H9 (cell line): ENCODE measurements at regions not wholly inside any gene's neighbourhood (a gene's known extent, or its start where the extent isn't known, plus 50 kb on each side); places are given as distances from the start of the nearest gene placed in this dataset.

ENCODE experiments used
- DNase-seq: peaks from one replicate; pipeline ENCODE4 v3.0.0-alpha.2; 2017
- H2AFZ ChIP-seq: one replicate; pipeline ENCODE4 v1.6.1; 2013; ENCODE audit warnings: mild to moderate bottlenecking, low read length, control low read depth, moderate library complexity
- H2AK5ac ChIP-seq: 2 replicates; pipeline ENCODE4 v1.6.1; 2013; ENCODE audit warnings: low read length, control low read depth, mixed read lengths; ENCODE audit not compliant: insufficient read length
- H2BK120ac ChIP-seq: one replicate; pipeline ENCODE4 v1.6.1; 2013; ENCODE audit warnings: low read depth, mild to moderate bottlenecking, low read length, control low read depth, inconsistent platforms; ENCODE audit not compliant: poor library complexity, severe bottlenecking
- H2BK12ac ChIP-seq: 2 replicates; pipeline ENCODE4 v1.6.1; 2013; ENCODE audit warnings: low read length, control low read depth, mixed read lengths, low read depth; ENCODE audit not compliant: insufficient read length
- H2BK15ac ChIP-seq: 2 replicates; pipeline ENCODE4 v1.6.1; 2013; ENCODE audit warnings: low read depth, low read length, control low read depth
- H2BK20ac ChIP-seq: one replicate; pipeline ENCODE4 v1.6.1; 2013; ENCODE audit warnings: low read depth, mild to moderate bottlenecking, low read length, control low read depth, inconsistent platforms; ENCODE audit not compliant: poor library complexity, severe bottlenecking
- H2BK5ac ChIP-seq: 2 replicates; pipeline ENCODE4 v1.6.1; 2013; ENCODE audit warnings: low read length, control low read depth, mixed read lengths; ENCODE audit not compliant: insufficient read length
- H3K14ac ChIP-seq: 2 replicates; pipeline ENCODE4 v1.6.1; 2013; ENCODE audit warnings: low read length, control low read depth; ENCODE audit not compliant: insufficient read depth
- H3K18ac ChIP-seq: 2 replicates; pipeline ENCODE4 v1.6.1; 2013; ENCODE audit warnings: low read depth, mild to moderate bottlenecking, mixed read lengths, low read length, control low read depth; ENCODE audit not compliant: insufficient read length
- H3K23ac ChIP-seq: 2 replicates; pipeline ENCODE4 v1.6.1; 2013; ENCODE audit warnings: low read length, control low read depth, mixed read lengths, low read depth; ENCODE audit not compliant: insufficient read length
- H3K23me2 ChIP-seq: 2 replicates; pipeline ENCODE4 v1.6.1; 2013; ENCODE audit warnings: low read depth, mild to moderate bottlenecking, mixed read lengths, low read length, control low read depth; ENCODE audit not compliant: insufficient read length, poor library complexity, severe bottlenecking
- H3K27ac ChIP-seq: 2 replicates; pipeline ENCODE4 v1.5.1; 2013; ENCODE audit warnings: low read length, control low read depth, mixed read lengths, low read depth; ENCODE audit not compliant: insufficient read length
- H3K27me3 ChIP-seq: 2 replicates; pipeline ENCODE4 v1.6.1; 2013; ENCODE audit warnings: low read length, control low read depth, inconsistent platforms; ENCODE audit not compliant: insufficient read depth
- H3K4ac ChIP-seq: 2 replicates; pipeline ENCODE4 v1.6.1; 2013; ENCODE audit warnings: low read depth, mild to moderate bottlenecking, control low read depth, inconsistent platforms, low read length, moderate library complexity
- H3K4me1 ChIP-seq: 2 replicates; pipeline ENCODE4 v1.6.1; 2013; ENCODE audit warnings: low read length, control low read depth, inconsistent platforms; ENCODE audit not compliant: insufficient read depth
- H3K4me2 ChIP-seq: 2 replicates; pipeline ENCODE4 v1.6.1; 2013; ENCODE audit warnings: low read length, control low read depth, mixed read lengths; ENCODE audit not compliant: insufficient read length, insufficient read depth
- H3K56ac ChIP-seq: 2 replicates; pipeline ENCODE4 v1.6.1; 2013; ENCODE audit warnings: low read depth, mild to moderate bottlenecking, mixed read lengths, low read length, control low read depth; ENCODE audit not compliant: insufficient read length
- H3K79me1 ChIP-seq: 2 replicates; pipeline ENCODE4 v1.6.1; 2013; ENCODE audit warnings: low read depth, mild to moderate bottlenecking, moderate library complexity, low read length, control low read depth, inconsistent platforms; ENCODE audit not compliant: insufficient read depth, poor library complexity, severe bottlenecking
- H3K79me2 ChIP-seq: 2 replicates; pipeline ENCODE4 v1.6.1; 2013; ENCODE audit warnings: low read length, control low read depth, inconsistent platforms; ENCODE audit not compliant: insufficient read depth
- H3K9ac ChIP-seq: 2 replicates; pipeline ENCODE4 v1.6.1; 2013; ENCODE audit warnings: low read length, control low read depth, mixed read lengths; ENCODE audit not compliant: insufficient read length; ENCODE audit errors: extremely low read depth
- H3K9me3 ChIP-seq: one replicate; pipeline ENCODE4 v1.6.1; 2013; ENCODE audit warnings: low read depth, low read length, inconsistent platforms; ENCODE audit not compliant: control insufficient read depth
- H3T11ph ChIP-seq: one replicate; pipeline ENCODE4 v1.6.1; 2013; ENCODE audit warnings: mild to moderate bottlenecking, low read length, control low read depth, inconsistent platforms
- H4K20me1 ChIP-seq: one replicate; pipeline ENCODE4 v1.6.1; 2013; ENCODE audit not compliant: control insufficient read depth, insufficient read length, insufficient read depth
- H4K5ac ChIP-seq: 2 replicates; pipeline ENCODE4 v1.6.1; 2013; ENCODE audit warnings: low read depth, mild to moderate bottlenecking, mixed read lengths, low read length, control low read depth; ENCODE audit not compliant: insufficient read length
- H4K8ac ChIP-seq: replicated peaks from 2 replicates; pipeline ENCODE4 v1.6.1; 2013; ENCODE audit warnings: low read length, control low read depth, mixed read lengths, low read depth; ENCODE audit not compliant: insufficient read length
- H4K91ac ChIP-seq: 2 replicates; pipeline ENCODE4 v1.6.1; 2013; ENCODE audit warnings: low read depth, mild to moderate bottlenecking, moderate library complexity, mixed read lengths, low read length, control low read depth; ENCODE audit not compliant: insufficient read length
- H3K27ac Mint-ChIP-seq, 3 experiments: 2 replicates in 2 of 3; 3 replicates in 1 of 3; pipeline ENCODE4 v1.8.0; 2020 to 2021; ENCODE audit warnings: mixed read lengths in 3 of 3, mild to moderate bottlenecking in 1 of 3, moderate library complexity in 1 of 3
- H3K27me3 Mint-ChIP-seq: 2 replicates; pipeline ENCODE4 v1.8.0; 2021; ENCODE audit warnings: low read depth, mild to moderate bottlenecking, moderate library complexity, mixed read lengths
- H3K36me3 Mint-ChIP-seq, 3 experiments: 2 replicates in 2 of 3; 3 replicates in 1 of 3; pipeline ENCODE4 v1.8.0; 2020 to 2021; ENCODE audit warnings: low read depth in 3 of 3, mixed read lengths in 3 of 3; ENCODE audit not compliant: insufficient read depth in 1 of 3
- H3K4me1 Mint-ChIP-seq, 2 experiments: 2 replicates each; pipeline ENCODE4 v1.8.0; 2020; ENCODE audit warnings: mixed read lengths in 2 of 2
- H3K4me3 Mint-ChIP-seq, 2 experiments: 2 replicates in 1 of 2; 3 replicates in 1 of 2; pipeline ENCODE4 v1.8.0; 2020 to 2021; ENCODE audit warnings: mild to moderate bottlenecking in 2 of 2, mixed read lengths in 2 of 2, moderate library complexity in 1 of 2
- H3K9me3 Mint-ChIP-seq, 2 experiments: 2 replicates in 1 of 2; 3 replicates in 1 of 2; pipeline ENCODE4 v1.8.0; 2020; ENCODE audit warnings: mild to moderate bottlenecking in 2 of 2, mixed read lengths in 2 of 2, moderate library complexity in 1 of 2
- CTCF ChIP-seq: fragments of 200-600 bp; sonication (generic); conservative IDR thresholded peaks from 3 replicates; pipeline ENCODE4 v1.8.0; 2021; ENCODE audit warnings: antibody characterized with exemption, mild to moderate bottlenecking
- whole genome bisulfite sequencing: extraction: QIAGEN DNeasy Blood & Tissue Kit; methylation state at CpG from one replicate; pipeline ENCODE4 v1.1.7; 2013; ENCODE audit warnings: missing lambda C conversion rate, low lambda C conversion rate, mixed read lengths; ENCODE audit not compliant: insufficient read length; ENCODE audit errors: extremely low coverage; 5-methylcytosine and 5-hydroxymethylcytosine counted together

GRCh38 chr7:138176060-138176459 lies 99.8 kb downstream of the AKR1D1 start:
- no peak overlapping the region for H3K4ac ChIP-seq
- H3K9ac ChIP-seq, result no peak overlapping the region
- no peak overlapping the region for H3T11ph ChIP-seq
- Mint-ChIP-seq H3K27ac (no peak overlapping the region), H3K9me3 (peaks cover 26% of the 10 kb centered on the region in 2 experiments), H3K27me3 (no peaks in the 10 kb centered on the region), H3K36me3 (peaks cover 14 to 32% (median 15%) of the 10 kb centered on the region in 3 experiments), H3K4me3 (no peak overlapping the region), H3K4me1 (peaks cover 4 to 5% of the 10 kb centered on the region in 2 experiments)
- no peaks in the 10 kb centered on the region for H3K79me1 ChIP-seq
- no peak overlapping the region for H2BK5ac ChIP-seq
- H3K4me1 ChIP-seq, result peaks cover 3% of the 10 kb centered on the region; the same call in 1 of the 2 replicates
- no peak for DNase-seq
- TF ChIP-seq CTCF, result no peak
- no peak overlapping the region for H3K18ac ChIP-seq
- no peak overlapping the region for H2AK5ac ChIP-seq
- H2BK15ac ChIP-seq, result no peak overlapping the region
- H3K4me2 ChIP-seq, result no peak overlapping the region
- H3K27ac ChIP-seq, result no peak overlapping the region
- no peaks in the 10 kb centered on the region for H3K9me3 ChIP-seq
- no peak overlapping the region for H3K56ac ChIP-seq
- H3K23me2 ChIP-seq, result no peaks in the 10 kb centered on the region
- no peak overlapping the region for H3K14ac ChIP-seq
- no CpG with 5 or more reads among the region's 5 CpGs for WGBS
- no peaks in the 10 kb centered on the region for H3K79me2 ChIP-seq
- no peak overlapping the region for H3K23ac ChIP-seq
- H2AFZ ChIP-seq, result no peak overlapping the region
- no peaks in the 10 kb centered on the region for H3K27me3 ChIP-seq
- no peak overlapping the region for H2BK12ac ChIP-seq
- H2BK20ac ChIP-seq, result no peak overlapping the region
- H4K91ac ChIP-seq, result no peak overlapping the region
- H4K5ac ChIP-seq, result no peak overlapping the region
- no peak overlapping the region for H4K8ac ChIP-seq
- H4K20me1 ChIP-seq, result no peaks in the 10 kb centered on the region
- H2BK120ac ChIP-seq, result no peak overlapping the region
